A549 (cell line): ENCODE measurements at regions not wholly inside any gene's neighbourhood (a gene's known extent, or its start where the extent isn't known, plus 50 kb on each side); places are given as distances from the start of the nearest gene placed in this dataset.

Source experiments
- CHD2 ChIP-seq: fragments of 150-350 bp; IDR thresholded peaks from 2 replicates; pipeline ENCODE4 v1.6.1; 2014; ENCODE audit warnings: low read length; ENCODE audit not compliant: partially characterized antibody
- POLR2A ChIP-seq: IDR thresholded peaks from 2 replicates; pipeline ENCODE4 v1.6.1; 2012; ENCODE audit warnings: mild to moderate bottlenecking, low read length
- TF ChIP-seq, protein P1 (sequence below): fragments of >200 bp; sonication (Bioruptor Twin); formaldehyde crosslinking; IDR thresholded peaks from 3 replicates; pipeline ENCODE4 v1.5.1; 2016

DNA sequence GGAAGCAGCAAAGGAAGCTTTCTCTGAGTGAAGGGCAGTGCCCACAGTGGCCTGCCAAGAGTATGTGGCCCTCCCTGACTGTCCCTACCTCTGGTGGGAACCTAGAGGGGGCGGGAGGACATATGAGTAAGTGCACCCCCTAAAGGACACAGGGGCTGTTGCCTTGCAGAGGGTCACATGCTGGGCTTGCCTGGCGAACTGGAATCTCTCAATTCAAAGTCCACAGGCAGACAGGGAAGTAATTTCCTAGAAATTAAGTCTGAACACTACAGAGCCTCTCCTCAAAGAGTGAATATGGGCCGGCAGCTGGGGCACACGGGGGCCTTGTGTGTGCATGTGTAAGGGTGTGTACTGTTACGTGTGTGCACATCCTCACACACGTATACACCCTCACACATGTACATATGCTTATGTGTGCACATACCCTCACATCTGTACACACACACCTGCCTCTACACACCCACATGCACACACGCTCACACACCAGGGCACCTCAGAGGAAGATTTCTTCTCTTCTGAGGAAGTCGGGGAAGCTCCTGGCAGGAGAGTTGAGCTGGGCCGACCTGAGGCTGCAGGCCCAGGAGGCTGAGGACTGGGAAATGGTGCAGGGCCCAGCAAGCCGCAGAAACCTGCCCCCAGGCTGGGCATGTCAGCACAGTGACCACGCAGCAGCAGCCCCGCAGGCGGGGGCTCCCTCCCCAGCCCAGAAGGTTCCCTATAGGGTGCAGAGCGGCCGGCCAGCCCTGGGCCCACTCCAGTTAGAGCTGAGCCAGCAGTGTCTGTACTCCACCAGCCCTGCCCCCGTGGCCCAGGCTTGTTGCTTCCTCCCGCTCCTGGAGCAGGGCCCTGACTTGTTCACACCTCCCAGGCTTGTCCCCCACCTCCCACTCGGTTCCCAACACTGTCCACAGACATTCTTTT lies 77.4 kb upstream of the TAF1B start:
- TF ChIP-seq CHD2 = no peak
- TF ChIP-seq, protein P1, sequence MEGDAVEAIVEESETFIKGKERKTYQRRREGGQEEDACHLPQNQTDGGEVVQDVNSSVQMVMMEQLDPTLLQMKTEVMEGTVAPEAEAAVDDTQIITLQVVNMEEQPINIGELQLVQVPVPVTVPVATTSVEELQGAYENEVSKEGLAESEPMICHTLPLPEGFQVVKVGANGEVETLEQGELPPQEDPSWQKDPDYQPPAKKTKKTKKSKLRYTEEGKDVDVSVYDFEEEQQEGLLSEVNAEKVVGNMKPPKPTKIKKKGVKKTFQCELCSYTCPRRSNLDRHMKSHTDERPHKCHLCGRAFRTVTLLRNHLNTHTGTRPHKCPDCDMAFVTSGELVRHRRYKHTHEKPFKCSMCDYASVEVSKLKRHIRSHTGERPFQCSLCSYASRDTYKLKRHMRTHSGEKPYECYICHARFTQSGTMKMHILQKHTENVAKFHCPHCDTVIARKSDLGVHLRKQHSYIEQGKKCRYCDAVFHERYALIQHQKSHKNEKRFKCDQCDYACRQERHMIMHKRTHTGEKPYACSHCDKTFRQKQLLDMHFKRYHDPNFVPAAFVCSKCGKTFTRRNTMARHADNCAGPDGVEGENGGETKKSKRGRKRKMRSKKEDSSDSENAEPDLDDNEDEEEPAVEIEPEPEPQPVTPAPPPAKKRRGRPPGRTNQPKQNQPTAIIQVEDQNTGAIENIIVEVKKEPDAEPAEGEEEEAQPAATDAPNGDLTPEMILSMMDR = 0 out of 3 replicates have a peak, but pooled peaks have one; percentile 12
- TF ChIP-seq POLR2A = no peak
